SK-N-MC (cell line): ENCODE measurements at regions not wholly inside any gene's neighbourhood (a gene's known extent, or its start where the extent isn't known, plus 50 kb on each side); places are given as distances from the start of the nearest gene placed in this dataset.

Experiments used
- EZH2 ChIP-seq: fragments of 200-600 bp; sonication (generic); IDR thresholded peaks from one replicate; pipeline ENCODE4 v1.6.1; 2017; ENCODE audit warnings: antibody characterized with exemption
- FOXP2 ChIP-seq: optimal IDR thresholded peaks from 2 replicates; pipeline ENCODE3; 2011; ENCODE audit warnings: mild to moderate bottlenecking, moderate library complexity; ENCODE audit not compliant: insufficient read depth; ENCODE audit errors: extremely low read length, control extremely low read depth
- POLR2AphosphoS5 ChIP-seq: IDR thresholded peaks from 2 replicates; pipeline ENCODE4 v1.6.1; 2012; ENCODE audit warnings: mild to moderate bottlenecking, low read depth, low read length, borderline replicate concordance

- TF ChIP-seq POLR2AphosphoS5: no peak
- TF ChIP-seq EZH2: no peak
- TF ChIP-seq FOXP2: no peak
Measured at GRCh38 chr3:154844863-154845262, 235.3 kb upstream of the MME start.
